Loucy (cell line): ENCODE measurements at regions not wholly inside any gene's neighbourhood (a gene's known extent, or its start where the extent isn't known, plus 50 kb on each side); places are given as distances from the start of the nearest gene placed in this dataset.

ENCODE experiments used
- EZH2phosphoT487 ChIP-seq: fragments of 200-600 bp; IDR thresholded peaks from 2 replicates; pipeline ENCODE4 v1.6.1; 2018; ENCODE audit warnings: antibody characterized with exemption, mild to moderate bottlenecking, moderate library complexity, borderline replicate concordance
- TF ChIP-seq, protein P1 (sequence below): fragments of 200-600 bp; sonication (generic); conservative IDR thresholded peaks from 2 replicates; pipeline ENCODE4 v1.5.1; 2014; ENCODE audit warnings: mild to moderate bottlenecking, antibody characterized with exemption, low read length

GRCh38 chr10:118475214-118475613 lies 120.2 kb downstream of the PRLHR start:
- TF ChIP-seq, protein P1, sequence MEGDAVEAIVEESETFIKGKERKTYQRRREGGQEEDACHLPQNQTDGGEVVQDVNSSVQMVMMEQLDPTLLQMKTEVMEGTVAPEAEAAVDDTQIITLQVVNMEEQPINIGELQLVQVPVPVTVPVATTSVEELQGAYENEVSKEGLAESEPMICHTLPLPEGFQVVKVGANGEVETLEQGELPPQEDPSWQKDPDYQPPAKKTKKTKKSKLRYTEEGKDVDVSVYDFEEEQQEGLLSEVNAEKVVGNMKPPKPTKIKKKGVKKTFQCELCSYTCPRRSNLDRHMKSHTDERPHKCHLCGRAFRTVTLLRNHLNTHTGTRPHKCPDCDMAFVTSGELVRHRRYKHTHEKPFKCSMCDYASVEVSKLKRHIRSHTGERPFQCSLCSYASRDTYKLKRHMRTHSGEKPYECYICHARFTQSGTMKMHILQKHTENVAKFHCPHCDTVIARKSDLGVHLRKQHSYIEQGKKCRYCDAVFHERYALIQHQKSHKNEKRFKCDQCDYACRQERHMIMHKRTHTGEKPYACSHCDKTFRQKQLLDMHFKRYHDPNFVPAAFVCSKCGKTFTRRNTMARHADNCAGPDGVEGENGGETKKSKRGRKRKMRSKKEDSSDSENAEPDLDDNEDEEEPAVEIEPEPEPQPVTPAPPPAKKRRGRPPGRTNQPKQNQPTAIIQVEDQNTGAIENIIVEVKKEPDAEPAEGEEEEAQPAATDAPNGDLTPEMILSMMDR: no peak
- TF ChIP-seq EZH2phosphoT487: no peak
